B cell (primary cell): ENCODE measurements at regions not wholly inside any gene's neighbourhood (a gene's known extent, or its start where the extent isn't known, plus 50 kb on each side); places are given as distances from the start of the nearest gene placed in this dataset.

Experiments
- ATAC-seq: fragments of 200-7000 bp; cut with Tn5 transposase; one replicate; pipeline ENCODE4 v1.10.0; 2021; ENCODE audit warnings: low read depth, mild to moderate bottlenecking, moderate number of reproducible peaks, moderate library complexity
- CTCF ChIA-PET: fragments of 350-600 bp; sonication (Branson Sonifier 250); formaldehyde crosslinking; loops from one replicate; lab custom pipeline; 2021; ENCODE audit warnings: antibody characterized with exemption, inconsistent platforms; lab: Charles Lee
- POLR2A ChIA-PET: fragments of 350-600 bp; sonication (Branson Sonifier 250); formaldehyde crosslinking; loops from one replicate; lab custom pipeline; 2021; ENCODE audit warnings: antibody characterized with exemption; lab: Charles Lee
- DNase-seq: peaks from one replicate; pipeline ENCODE4 v3.0.0; 2013
- H2AFZ ChIP-seq: 2 replicates; pipeline ENCODE4 v1.6.1; 2012; ENCODE audit warnings: mild to moderate bottlenecking, low read depth, low read length; ENCODE audit not compliant: insufficient read depth, poor library complexity, severe bottlenecking
- H3K27ac ChIP-seq, 2 donors: 1 replicate in 1 of 2; 2 replicates in 1 of 2; pipeline ENCODE4 v1.5.1; 2012 to 2013; ENCODE audit warnings: low read length in 2 of 2, mild to moderate bottlenecking in 2 of 2, moderate library complexity in 1 of 2
- H3K27me3 ChIP-seq, 4 experiments: fragments of 200-600 bp in 1 of 4; sonication (generic) in 1 of 4; replicated peaks in 1 of 4; 1 replicate in 2 of 4; 2 replicates in 2 of 4; pipeline versions ENCODE4 v1.6.1 to v1.7.0; 2013 to 2016; ENCODE audit warnings: low read length in 3 of 4, mild to moderate bottlenecking in 2 of 4, mixed read lengths in 1 of 4, moderate library complexity in 1 of 4; ENCODE audit not compliant: insufficient read depth in 4 of 4, control insufficient read depth in 3 of 4; ENCODE audit errors: control extremely low read depth in 1 of 4
- H3K36me3 ChIP-seq, 2 experiments: replicated peaks in 1 of 2; 1 replicate in 1 of 2; 2 replicates in 1 of 2; pipeline versions ENCODE4 v1.6.1 to v1.7.1; 2013; ENCODE audit warnings: low read length in 1 of 2; ENCODE audit not compliant: insufficient read depth in 2 of 2, control insufficient read depth in 1 of 2; ENCODE audit errors: control extremely low read depth in 1 of 2, extremely low read depth in 1 of 2
- H3K4me1 ChIP-seq, 2 donors: fragments of 200-600 bp in 1 of 2; sonication (generic) in 1 of 2; 1 replicate in 1 of 2; 2 replicates in 1 of 2; pipeline versions ENCODE4 v1.5.1 to v1.6.1; 2013 to 2017; ENCODE audit warnings: low read length in 2 of 2; ENCODE audit not compliant: control insufficient read depth in 2 of 2, insufficient read depth in 2 of 2
- H3K4me2 ChIP-seq: replicated peaks from 2 replicates; pipeline ENCODE3; 2012; ENCODE audit warnings: mild to moderate bottlenecking, low read depth, low read length; ENCODE audit not compliant: poor library complexity, severe bottlenecking
- H3K4me3 ChIP-seq, 5 experiments: fragments of 200-600 bp in 1 of 5; sonication (generic) in 1 of 5; 1 replicate in 3 of 5; 2 replicates in 2 of 5; pipeline versions ENCODE4 v1.5.1 to v1.7.0; 2011 to 2016; ENCODE audit warnings: low read length in 4 of 5, mild to moderate bottlenecking in 4 of 5, low read depth in 2 of 5, control low read depth in 1 of 5, moderate library complexity in 1 of 5; ENCODE audit not compliant: insufficient read depth in 1 of 5; ENCODE audit errors: control extremely low read depth in 1 of 5, extremely low read depth in 1 of 5
- H3K79me2 ChIP-seq: fragments of 200-600 bp; sonication (generic); one replicate; pipeline ENCODE4 v1.6.0; 2016; ENCODE audit warnings: low read length; ENCODE audit not compliant: control insufficient read depth, insufficient read depth
- H3K9ac ChIP-seq: fragments of 200-600 bp; sonication (generic); 2 replicates; pipeline ENCODE4 v1.6.1; 2017; ENCODE audit warnings: mild to moderate bottlenecking, low read length, moderate library complexity
- H3K9me3 ChIP-seq, 3 donors: one replicate each; pipeline versions ENCODE4 v1.6.1 to v1.7.1; 2013; ENCODE audit warnings: low read length in 2 of 3; ENCODE audit not compliant: control insufficient read depth in 2 of 3, insufficient read depth in 1 of 3; ENCODE audit errors: control extremely low read depth in 1 of 3
- H4K20me1 ChIP-seq: 2 replicates; pipeline ENCODE4 v1.6.0; 2012; ENCODE audit warnings: mild to moderate bottlenecking, low read length; ENCODE audit not compliant: insufficient read depth, control insufficient read depth, poor library complexity, severe bottlenecking
- H3K27ac Mint-ChIP-seq: one replicate; pipeline ENCODE4 v1.8.0; 2021; ENCODE audit warnings: mixed read lengths
- H3K27me3 Mint-ChIP-seq: one replicate; pipeline ENCODE4 v1.8.0; 2021; ENCODE audit warnings: mixed read lengths
- H3K4me1 Mint-ChIP-seq: one replicate; pipeline ENCODE4 v1.8.0; 2021; ENCODE audit warnings: mixed read lengths
- H3K4me3 Mint-ChIP-seq: one replicate; pipeline ENCODE4 v1.8.0; 2021; ENCODE audit warnings: mixed read lengths
- H3K9me3 Mint-ChIP-seq: one replicate; pipeline ENCODE4 v1.8.0; 2022; ENCODE audit warnings: mixed read lengths; ENCODE audit not compliant: insufficient read depth
- CTCF ChIP-seq: fragments of 200-600 bp; IDR thresholded peaks from one replicate; pipeline ENCODE4 v1.8.0; 2022; ENCODE audit warnings: antibody characterized with exemption, mild to moderate bottlenecking
- EZH2 ChIP-seq: IDR thresholded peaks from 2 replicates; pipeline ENCODE4 v1.6.1; 2012; ENCODE audit warnings: borderline replicate concordance, low read depth, mild to moderate bottlenecking, moderate library complexity, low read length; ENCODE audit not compliant: insufficient read depth, poor library complexity, severe bottlenecking
- WGBS: methylation state at CpG from one replicate; pipeline ENCODE4 v1.1.5; 2013; ENCODE audit warnings: missing lambda C conversion rate; ENCODE audit not compliant: insufficient coverage; 5-methylcytosine and 5-hydroxymethylcytosine counted together
- intact Hi-C: fragments of 100-400 bp; cut with micrococcal nuclease; formaldehyde crosslinking; loops from one replicate; pipeline ENCODE4 v1.10.0; 2022

GRCh38 chr18:38023871-38024270 is 458.3 kb upstream of the CELF4 start:
- Histone ChIP-seq H3K27me3 (no peaks in the 10 kb centered on the region), H3K27ac (no peak overlapping the region), H3K36me3 (no peaks in the 10 kb centered on the region), H3K4me2 (no peak overlapping the region), H3K4me1 (no peaks in the 10 kb centered on the region), H3K9me3 (peaks cover 0 to 7% (median 0%) of the 10 kb centered on the region in 3 donors), H3K79me2 (no peaks in the 10 kb centered on the region), H3K9ac (no peak overlapping the region), H3K4me3 (no peak overlapping the region), H4K20me1 (no peaks in the 10 kb centered on the region), H2AFZ (no peak overlapping the region)
- no CpG with 5 or more reads among the region's 2 CpGs for WGBS
- CTCF ChIA-PET, result no interaction called here
- H3K27me3 Mint-ChIP-seq, result no peaks in the 10 kb centered on the region
- ATAC-seq (no peak), DNase-seq (no peak)
- POLR2A ChIA-PET, result no interaction called here
- TF ChIP-seq CTCF (no peak), EZH2 (no peak)
- no peaks in the 10 kb centered on the region for H3K4me1 Mint-ChIP-seq
- no peak overlapping the region for H3K4me3 Mint-ChIP-seq
- H3K9me3 Mint-ChIP-seq, result peaks cover 6% of the 10 kb centered on the region
- intact Hi-C loops, result no loop called here
- no peak overlapping the region for H3K27ac Mint-ChIP-seq

GRCh38 chr18:38022234-38022633 is 456.6 kb upstream of the CELF4 start:
- no peak overlapping the region for H3K4me2 ChIP-seq
- no peaks in the 10 kb centered on the region for H3K79me2 ChIP-seq
- H3K36me3 ChIP-seq, result no peaks in the 10 kb centered on the region
- H3K27ac ChIP-seq, result no peak overlapping the region
- WGBS, result 82% methylated on average over 2 of the region's 4 CpGs
- no peak overlapping the region for H3K4me3 ChIP-seq
- no peaks in the 10 kb centered on the region for H3K27me3 ChIP-seq
- H3K9me3 ChIP-seq, result peaks cover 0 to 3% (median 0%) of the 10 kb centered on the region in 3 donors
- intact Hi-C loops, result no loop called here
- no peaks in the 10 kb centered on the region for H3K4me1 ChIP-seq
- no peaks in the 10 kb centered on the region for H3K4me1 Mint-ChIP-seq
- H3K9me3 Mint-ChIP-seq, result peaks cover 4% of the 10 kb centered on the region
- no peak overlapping the region for H3K27ac Mint-ChIP-seq
- no peak overlapping the region for H3K4me3 Mint-ChIP-seq
- no peak overlapping the region for H2AFZ ChIP-seq
- ChIA-PET CTCF (no interaction called here), POLR2A (no interaction called here)
- DNase-seq (no peak), ATAC-seq (no peak)
- TF ChIP-seq EZH2, result no peak
- no peak for TF ChIP-seq CTCF
- H3K27me3 Mint-ChIP-seq, result no peaks in the 10 kb centered on the region
- H4K20me1 ChIP-seq, result no peaks in the 10 kb centered on the region
- no peak overlapping the region for H3K9ac ChIP-seq
